Activated CD4-positive, alpha-beta T cell treated with anti-CD3 and anti-CD28 coated beads for 36 hours (primary cell): ENCODE measurements at regions not wholly inside any gene's neighbourhood (a gene's known extent, or its start where the extent isn't known, plus 50 kb on each side); places are given as distances from the start of the nearest gene placed in this dataset.

Experiments used
- ATAC-seq: fragments of 200-7000 bp; cut with Tn5 transposase; one replicate; pipeline ENCODE4 v1.10.0; 2021; ENCODE audit warnings: mild to moderate bottlenecking, moderate library complexity
- CTCF ChIA-PET: fragments of 350-600 bp; sonication (Branson Sonifier 250); formaldehyde crosslinking; loops from one replicate; lab custom pipeline; 2021; ENCODE audit warnings: antibody characterized with exemption; lab: Charles Lee
- POLR2A ChIA-PET: fragments of 350-600 bp; sonication (Branson Sonifier 250); formaldehyde crosslinking; loops from one replicate; lab custom pipeline; 2021; ENCODE audit warnings: antibody characterized with exemption, inconsistent platforms; lab: Charles Lee
- DNase-seq: peaks from one replicate; pipeline ENCODE4 v3.0.0-alpha.2; 2020
- H3K27ac Mint-ChIP-seq: one replicate; pipeline ENCODE4 v1.8.0; 2021; ENCODE audit warnings: mixed read lengths
- H3K27me3 Mint-ChIP-seq: one replicate; pipeline ENCODE4 v1.8.0; 2021; ENCODE audit warnings: mixed read lengths
- H3K36me3 Mint-ChIP-seq: one replicate; pipeline ENCODE4 v1.8.0; 2021; ENCODE audit warnings: low read depth, mixed read lengths
- H3K4me1 Mint-ChIP-seq: one replicate; pipeline ENCODE4 v1.8.0; 2021; ENCODE audit warnings: mixed read lengths
- H3K4me3 Mint-ChIP-seq: one replicate; pipeline ENCODE4 v1.8.0; 2021; ENCODE audit warnings: mild to moderate bottlenecking, moderate library complexity, mixed read lengths
- H3K9me3 Mint-ChIP-seq: one replicate; pipeline ENCODE4 v1.8.0; 2021; ENCODE audit warnings: low read depth, mixed read lengths
- intact Hi-C, 2 experiments: fragments of 100-400 bp; cut with DNase I in 1 of 2; cut with micrococcal nuclease in 1 of 2; formaldehyde crosslinking; loops; one replicate each; pipeline versions ENCODE4 v1.14.2 to v1.15.1; 2022 to 2024; cut with DNase I, micrococcal nuclease

DNA sequence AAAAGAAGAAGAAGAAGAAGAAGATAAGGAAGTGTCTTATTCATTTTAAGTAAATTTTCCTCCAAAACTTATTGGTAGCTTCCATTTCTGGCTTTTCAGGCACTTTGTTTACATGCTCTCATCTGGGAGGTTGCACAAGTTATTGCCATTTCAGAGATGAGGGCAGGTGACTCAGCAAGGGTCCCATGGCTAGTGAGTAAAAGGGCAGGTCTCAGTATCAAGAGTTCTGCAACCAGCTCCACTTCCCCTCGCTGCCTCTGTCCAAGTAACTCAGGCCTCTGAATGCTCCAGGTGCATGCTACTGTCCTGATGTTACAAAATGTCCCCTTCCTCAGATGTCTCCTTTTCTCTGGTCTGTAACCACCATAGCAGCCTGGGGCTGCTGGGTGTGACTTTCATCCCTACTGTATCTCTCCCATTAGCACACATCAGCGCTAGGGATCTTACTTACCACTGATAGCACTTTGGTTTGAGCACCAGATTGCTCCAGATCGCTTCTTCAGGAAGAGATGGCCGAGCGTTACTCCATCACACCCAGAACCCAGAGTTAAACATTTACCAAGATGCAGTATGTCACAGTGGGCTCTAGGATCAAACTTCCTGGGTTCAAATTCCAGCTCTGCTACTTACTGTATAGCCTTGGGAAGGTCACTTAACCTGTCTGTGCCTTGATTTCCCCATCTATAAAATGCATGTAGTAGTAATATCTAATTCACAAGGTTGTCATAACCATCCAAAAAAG is 57.4 kb upstream of the LAPTM4A start:
- intact Hi-C loops = no loop called here
- CTCF ChIA-PET = interaction anchor here (0.6 to 1.9 kb wide), 5 partner anchors 9 to 534 kb away, joined by 3 to 5 read pairs (median 3); no protein-coding TSS in a partner anchor
- POLR2A ChIA-PET = interaction anchor here (0.6 to 0.7 kb wide), 2 partner anchors 86 to 238 kb away, joined by 4 read pairs; no protein-coding TSS in a partner anchor
- Mint-ChIP-seq H3K4me3 (no peak overlapping the region), H3K4me1 (no peaks in the 10 kb centered on the region), H3K9me3 (no peaks in the 10 kb centered on the region), H3K27ac (no peak overlapping the region), H3K27me3 (peaks cover 27% of the 10 kb centered on the region), H3K36me3 (no peaks in the 10 kb centered on the region)
- DNase-seq (no peak), ATAC-seq (no peak)

DNA sequence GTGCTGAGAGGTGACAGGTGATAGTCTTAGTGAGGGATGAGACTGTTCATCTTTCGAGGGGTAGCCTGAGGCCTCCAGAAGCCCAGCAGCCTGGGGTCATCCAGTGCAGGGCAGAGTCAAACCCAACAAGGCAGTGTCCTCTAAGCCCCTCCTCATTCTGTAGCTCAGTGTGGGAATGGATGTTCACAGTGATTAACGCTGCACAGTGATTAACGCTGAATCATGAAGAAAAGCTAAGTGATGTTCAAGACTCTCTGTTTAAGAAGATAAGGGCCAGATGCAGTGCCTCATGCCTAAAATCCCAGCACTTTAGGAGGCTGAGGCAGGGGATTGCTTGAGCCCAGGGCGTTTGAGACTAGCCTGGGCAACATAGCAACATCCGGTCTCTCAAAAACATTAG is 56.3 kb upstream of the LAPTM4A start:
- Mint-ChIP-seq H3K27ac (no peak overlapping the region), H3K4me3 (no peak overlapping the region), H3K36me3 (no peaks in the 10 kb centered on the region), H3K27me3 (peaks cover 29% of the 10 kb centered on the region), H3K9me3 (peaks cover 1% of the 10 kb centered on the region), H3K4me1 (no peaks in the 10 kb centered on the region)
- intact Hi-C loops = loop anchor here in 1 of 2 experiments (2.0 kb wide), 1 partner anchor 117 kb away; the partner anchor contains the start of gene SDC1
- ATAC-seq (no peak), DNase-seq (no peak)
- ChIA-PET POLR2A (no interaction called here), CTCF (interaction anchor here (0.6 to 1.7 kb wide), 2 partner anchors 10 to 152 kb away, joined by 3 to 5 read pairs; no protein-coding TSS in a partner anchor)

DNA sequence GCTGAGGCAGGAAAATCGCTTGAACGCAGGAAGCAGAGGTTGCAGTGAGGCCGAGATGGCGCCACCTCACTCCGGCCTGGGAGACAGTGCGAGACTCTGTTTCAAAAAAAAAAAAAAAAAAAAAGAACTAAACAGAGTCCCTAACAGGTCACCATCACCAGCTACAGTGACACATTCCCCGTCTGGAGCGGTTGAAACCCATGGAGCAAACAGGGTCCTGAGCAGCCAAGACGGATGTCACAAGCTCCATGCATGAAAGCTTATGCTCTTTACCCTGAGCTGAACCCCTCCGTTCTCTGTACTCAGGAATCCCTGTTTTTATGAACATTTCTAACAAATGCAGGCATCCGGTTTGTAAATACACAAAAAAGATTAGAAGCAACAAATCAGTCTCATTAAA is 55.9 kb upstream of the LAPTM4A start:
- Mint-ChIP-seq H3K4me1 (no peaks in the 10 kb centered on the region), H3K9me3 (peaks cover 5% of the 10 kb centered on the region), H3K27me3 (peaks cover 33% of the 10 kb centered on the region), H3K36me3 (no peaks in the 10 kb centered on the region), H3K4me3 (no peak overlapping the region), H3K27ac (no peak overlapping the region)
- no peak for ATAC-seq
- intact Hi-C loops = loop anchor here in 1 of 2 experiments (2.0 kb wide), 1 partner anchor 117 kb away; the partner anchor contains the start of gene SDC1
- no peak for DNase-seq
- CTCF ChIA-PET = interaction anchor here (0.7 to 1.7 kb wide), 3 partner anchors 59 to 443 kb away, joined by 3 to 5 read pairs (median 3); no protein-coding TSS in a partner anchor
- POLR2A ChIA-PET = no interaction called here

DNA sequence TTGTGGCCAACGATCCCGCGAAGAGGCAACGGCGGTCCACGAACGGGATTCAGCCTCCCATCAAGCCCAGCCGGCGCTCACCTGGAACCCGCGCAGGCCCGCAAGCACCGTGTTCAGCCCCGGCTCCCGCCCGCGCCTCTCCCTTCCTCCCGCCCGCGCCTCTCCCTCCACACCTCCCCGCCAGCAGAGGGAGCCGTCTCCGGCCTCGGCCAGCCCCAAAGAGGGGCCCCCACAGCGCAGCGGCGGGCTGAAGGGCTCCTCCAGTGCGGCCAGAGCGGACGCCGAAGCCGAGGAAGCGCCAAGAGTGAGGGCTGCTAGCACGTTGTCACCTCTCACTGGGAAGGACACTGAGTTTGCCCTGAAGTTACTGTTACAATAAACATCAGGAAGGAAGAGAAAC is 55.3 kb upstream of the LAPTM4A start:
- ATAC-seq = peak; percentile 51
- intact Hi-C loops = loop anchor here in 1 of 2 experiments (2.0 kb wide), 1 partner anchor 118 kb away; the partner anchor contains the start of gene SDC1
- POLR2A ChIA-PET = no interaction called here
- CTCF ChIA-PET = interaction anchor here (0.7 to 2.0 kb wide), 5 partner anchors 12 to 443 kb away, joined by 3 to 7 read pairs (median 3); no protein-coding TSS in a partner anchor
- DNase-seq = peak; percentile 73
- no peaks in the 10 kb centered on the region for H3K36me3 Mint-ChIP-seq
- no peak overlapping the region for H3K27ac Mint-ChIP-seq
- H3K4me1 Mint-ChIP-seq = no peaks in the 10 kb centered on the region
- H3K4me3 Mint-ChIP-seq = peak overlapping the region; percentile 50
- peaks cover 5% of the 10 kb centered on the region for H3K9me3 Mint-ChIP-seq
- H3K27me3 Mint-ChIP-seq = peaks cover 33% of the 10 kb centered on the region

DNA sequence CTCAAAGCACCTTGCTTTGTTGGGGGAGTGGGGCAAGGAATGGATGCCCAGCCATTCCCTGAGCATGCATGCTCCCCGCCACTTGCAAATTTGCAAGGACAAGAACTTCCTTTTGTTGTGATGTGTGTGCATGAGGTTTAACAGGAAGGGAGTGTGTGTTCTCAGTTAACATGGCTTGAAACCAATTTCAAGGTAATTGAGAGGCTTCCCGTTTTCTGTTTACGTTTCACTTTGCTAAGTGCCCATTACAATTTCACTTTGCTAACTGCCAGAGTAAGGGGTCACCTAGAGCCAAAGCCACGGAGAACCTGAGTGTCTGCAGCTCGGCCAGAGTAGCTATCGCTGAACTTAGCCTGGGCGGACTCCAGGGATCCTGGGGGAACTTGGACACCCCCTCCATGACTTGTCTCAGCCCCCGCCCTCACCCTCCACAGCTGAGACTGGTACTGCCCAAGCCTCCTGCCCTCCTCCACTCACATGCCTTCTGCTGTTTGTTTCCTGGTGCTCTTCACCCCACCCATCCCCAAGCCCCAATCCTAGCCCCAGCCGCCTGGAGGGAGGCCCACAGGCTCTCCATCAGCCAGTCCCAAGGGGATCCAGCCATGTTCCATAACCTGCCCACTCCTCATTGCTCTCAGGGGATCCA is 53.6 kb upstream of the LAPTM4A start:
- intact Hi-C loops = no loop called here
- ATAC-seq (no peak), DNase-seq (no peak)
- CTCF ChIA-PET = interaction anchor here (0.5 to 2.0 kb wide), 4 partner anchors 10 to 571 kb away, joined by 3 to 7 read pairs (median 4); no protein-coding TSS in a partner anchor
- no peak overlapping the region for H3K4me3 Mint-ChIP-seq
- POLR2A ChIA-PET = interaction anchor here (0.7 kb wide), 1 partner anchor 543 kb away, joined by 3 read pairs; no protein-coding TSS in a partner anchor
- H3K9me3 Mint-ChIP-seq = peaks cover 5% of the 10 kb centered on the region
- no peaks in the 10 kb centered on the region for H3K4me1 Mint-ChIP-seq
- no peaks in the 10 kb centered on the region for H3K36me3 Mint-ChIP-seq
- H3K27me3 Mint-ChIP-seq = peaks cover 39% of the 10 kb centered on the region
- no peak overlapping the region for H3K27ac Mint-ChIP-seq

DNA sequence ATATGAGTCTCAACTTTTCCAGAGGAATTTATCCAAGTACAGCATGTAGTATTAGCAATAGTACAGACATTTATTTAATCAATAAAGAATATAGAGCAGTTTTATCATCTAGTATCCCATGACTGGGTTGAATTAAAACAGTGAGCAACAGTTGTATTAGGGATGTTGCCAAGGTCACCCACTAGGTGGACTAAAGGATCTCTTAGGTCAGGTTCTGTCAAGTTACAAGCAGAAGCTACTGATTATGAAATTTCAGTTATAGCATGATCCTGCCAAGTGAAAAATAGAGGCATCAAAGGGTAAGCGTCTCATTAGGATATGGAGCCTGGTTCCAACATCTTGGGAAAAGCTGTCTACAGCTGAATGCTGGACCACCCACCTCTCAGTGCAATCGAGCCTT is 52.1 kb upstream of the LAPTM4A start:
- Mint-ChIP-seq H3K9me3 (peaks cover 5% of the 10 kb centered on the region), H3K4me3 (no peak overlapping the region), H3K27ac (no peak overlapping the region), H3K4me1 (no peaks in the 10 kb centered on the region), H3K27me3 (peaks cover 38% of the 10 kb centered on the region), H3K36me3 (no peaks in the 10 kb centered on the region)
- ChIA-PET POLR2A (no interaction called here), CTCF (no interaction called here)
- ATAC-seq (no peak), DNase-seq (no peak)
- intact Hi-C loops = no loop called here
